ENCODE measurements at regions not wholly inside any gene's neighbourhood (a gene's known extent, or its start where the extent isn't known, plus 50 kb on each side); places are given as distances from the start of the nearest gene placed in this dataset.
A peak's percentile ranks its signal among the peaks of the same experiment; 100 is the strongest.
"Not testable (repeated sequence)": the region's sequence is repeated elsewhere in the genome, so short reads cannot be mapped to it uniquely, and the experiment has no call there.

GRCh38 chr6:119495230-119495683, 145.7 kb upstream of the MAN1A1 start:
- H3K9me3 ChIP-seq (ENCODE audit: low read depth), result no peaks in the 10 kb centered on the region
- no peak overlapping the region for H3K27ac ChIP-seq
- H3K36me3 ChIP-seq, result no peaks in the 10 kb centered on the region

GRCh38 chr6:119493980-119494379, 144.4 kb upstream of the MAN1A1 start:
- no peaks in the 10 kb centered on the region for H3K36me3 ChIP-seq
- H3K9me3 ChIP-seq (ENCODE audit: low read depth), result no peaks in the 10 kb centered on the region
- no peaks in the 10 kb centered on the region for H3K27me3 ChIP-seq
- no peak for TF ChIP-seq CTCF (IDR thresholded peaks at IDR 0.05; ENCODE audit: low read depth, low read length)
- no peak overlapping the region for H3K4me3 ChIP-seq
- no peak overlapping the region for H3K27ac ChIP-seq
- no peak for DNase-seq (ENCODE audit: low read depth in 1 of 2, low spot score in 1 of 2)
- H3K4me1 ChIP-seq (ENCODE audit: low read depth), result peaks cover 12% of the 10 kb centered on the region

More at GRCh38 chr6:119495230-119495683, 145.7 kb upstream of the MAN1A1 start:
- Histone ChIP-seq H3K4me1 (ENCODE audit: low read depth) (peaks cover 12% of the 10 kb centered on the region), H3K4me3 (no peak overlapping the region), H3K27me3 (no peaks in the 10 kb centered on the region)
- TF ChIP-seq CTCF (IDR thresholded peaks at IDR 0.05; ENCODE audit: low read depth, low read length), result no peak
- DNase-seq (ENCODE audit: low read depth in 1 of 2, low spot score in 1 of 2), result peak in 1 of 2 donors; percentile 19

- H3K27me3 ChIP-seq; H3K4me3 ChIP-seq; H3K4me1 ChIP-seq (ENCODE audit: low read depth); H3K36me3 ChIP-seq; DNase-seq (ENCODE audit: low read depth in 1 of 2, low spot score in 1 of 2); H3K9me3 ChIP-seq (ENCODE audit: low read depth); H3K27ac ChIP-seq: not testable (repeated sequence)
Observed at GRCh38 chr6:119491112-119491511, 141.6 kb upstream of the MAN1A1 start.

GRCh38 chr6:119490050-119490449, 140.5 kb upstream of the MAN1A1 start:
- H3K36me3 ChIP-seq; H3K4me3 ChIP-seq; H3K27me3 ChIP-seq; H3K27ac ChIP-seq; DNase-seq (ENCODE audit: low read depth in 1 of 2, low spot score in 1 of 2); H3K9me3 ChIP-seq (ENCODE audit: low read depth); H3K4me1 ChIP-seq (ENCODE audit: low read depth): not testable (repeated sequence)

GRCh38 chr6:119484598-119484997, 135.0 kb upstream of the MAN1A1 start:
- DNase-seq (ENCODE audit: low read depth in 1 of 2, low spot score in 1 of 2), result peak; percentile 42 to 86
- Histone ChIP-seq H3K9me3 (ENCODE audit: low read depth) (no peaks in the 10 kb centered on the region), H3K36me3 (no peaks in the 10 kb centered on the region), H3K4me1 (ENCODE audit: low read depth) (peaks cover 5% of the 10 kb centered on the region), H3K4me3 (no peak overlapping the region), H3K27me3 (no peaks in the 10 kb centered on the region), H3K27ac (no peak overlapping the region)
- TF ChIP-seq CTCF (IDR thresholded peaks at IDR 0.05; ENCODE audit: low read depth, low read length), result no peak

- no peak for TF ChIP-seq CTCF (IDR thresholded peaks at IDR 0.05; ENCODE audit: low read depth, low read length)
Observed at GRCh38 chr6:119483908-119484307, 134.3 kb upstream of the MAN1A1 start.

GRCh38 chr6:119482850-119483285, 133.3 kb upstream of the MAN1A1 start:
- no peaks in the 10 kb centered on the region for H3K27me3 ChIP-seq
- no peaks in the 10 kb centered on the region for H3K9me3 ChIP-seq (ENCODE audit: low read depth)
- no peaks in the 10 kb centered on the region for H3K36me3 ChIP-seq
- H3K4me1 ChIP-seq (ENCODE audit: low read depth), result peaks cover 5% of the 10 kb centered on the region
- H3K4me3 ChIP-seq, result no peak overlapping the region
- no peak overlapping the region for H3K27ac ChIP-seq
- DNase-seq (ENCODE audit: low read depth in 1 of 2, low spot score in 1 of 2), result peak in 1 of 2 donors; percentile 57
- TF ChIP-seq CTCF (IDR thresholded peaks at IDR 0.05; ENCODE audit: low read depth, low read length), result no peak

More at GRCh38 chr6:119483908-119484307, 134.3 kb upstream of the MAN1A1 start:
- H3K4me1 ChIP-seq (ENCODE audit: low read depth), result peaks cover 5% of the 10 kb centered on the region
- no peak overlapping the region for H3K4me3 ChIP-seq
- no peaks in the 10 kb centered on the region for H3K27me3 ChIP-seq
- H3K9me3 ChIP-seq (ENCODE audit: low read depth), result no peaks in the 10 kb centered on the region
- no peak overlapping the region for H3K27ac ChIP-seq
- DNase-seq (ENCODE audit: low read depth in 1 of 2, low spot score in 1 of 2), result no peak
- H3K36me3 ChIP-seq, result no peaks in the 10 kb centered on the region

Measured in cardiac muscle cell (in vitro differentiated cells and primary cell).